DMS153 treated with DMSO at 0.1 percent for 48 hours (cell line): ENCODE measurements at regions not wholly inside any gene's neighbourhood (a gene's known extent, or its start where the extent isn't known, plus 50 kb on each side); places are given as distances from the start of the nearest gene placed in this dataset.

Source experiments
- DNase-seq: peaks from one replicate; lab custom pipeline; 2025; ENCODE audit not compliant: unreplicated experiment; lab: John Stamatoyannopoulos, UW

GRCh38 chr6:142558786-142559185, 257.0 kb downstream of the ADGRG6 start:
- no peak for DNase-seq

- no peak for DNase-seq
These were observed 259.9 kb downstream of the ADGRG6 start for GRCh38 chr6:142561511-142562265.

- DNase-seq: no peak
These were observed 261.1 kb downstream of the ADGRG6 start for GRCh38 chr6:142562865-142563264.

- peak; percentile 13 for DNase-seq
These were observed 265.0 kb downstream of the ADGRG6 start for GRCh38 chr6:142566628-142567396.

- DNase-seq: no peak
These were observed 265.7 kb downstream of the ADGRG6 start for GRCh38 chr6:142567461-142567860.

- DNase-seq: no peak
These were observed 267.2 kb downstream of the ADGRG6 start for GRCh38 chr6:142568857-142569597.

GRCh38 chr6:142569676-142570075, 267.9 kb downstream of the ADGRG6 start:
- DNase-seq: no peak

- DNase-seq: no peak
These were observed 268.4 kb downstream of the ADGRG6 start for GRCh38 chr6:142570221-142570671.

GRCh38 chr6:142592876-142593275, 291.1 kb downstream of the ADGRG6 start:
- DNase-seq: no peak

- DNase-seq: no peak
These were observed 296.0 kb downstream of the ADGRG6 start for GRCh38 chr6:142597836-142598235.

GRCh38 chr6:142601427-142601826, 299.6 kb downstream of the ADGRG6 start:
- DNase-seq: no peak

GRCh38 chr6:142602972-142603371, 301.2 kb downstream of the ADGRG6 start:
- no peak for DNase-seq

- DNase-seq: no peak
These were observed 304.2 kb downstream of the ADGRG6 start for GRCh38 chr6:142605922-142606485.

- no peak for DNase-seq
These were observed 311.1 kb downstream of the ADGRG6 start for GRCh38 chr6:142612956-142613355.

GRCh38 chr6:142613981-142614380, 312.2 kb downstream of the ADGRG6 start:
- no peak for DNase-seq

GRCh38 chr6:142617158-142617557, 315.4 kb downstream of the ADGRG6 start:
- DNase-seq: no peak

- DNase-seq: no peak
These were observed 320.0 kb downstream of the ADGRG6 start for GRCh38 chr6:142621822-142622221.

GRCh38 chr6:142624978-142625715, 319.8 kb downstream of the HIVEP2 start:
- no peak for DNase-seq

- DNase-seq: no peak
These were observed 317.5 kb downstream of the HIVEP2 start for GRCh38 chr6:142627474-142627873.

GRCh38 chr6:142631517-142632385, 313.2 kb downstream of the HIVEP2 start:
- no peak for DNase-seq
